GM12878 (cell line): ENCODE measurements at regions not wholly inside any gene's neighbourhood (a gene's known extent, or its start where the extent isn't known, plus 50 kb on each side); places are given as distances from the start of the nearest gene placed in this dataset.

Source experiments
- ATAC-seq: fragments of 200-7000 bp; cut with Tn5 transposase; 3 replicates; pipeline ENCODE4 v1.9.1; 2020; ENCODE audit warnings: mild to moderate bottlenecking, moderate library complexity
- BruUV-seq: library from RNA; stranded (reverse); fragments of 400-500 nt; replicated peaks from 2 replicates; lab custom pipeline; 2021; lab: Mats Ljungman, UMichigan
- CTCF ChIA-PET: fragments of 300-600 bp; sonication (Branson Sonifier 250); formaldehyde crosslinking; extraction: SDS; loops from one replicate; lab custom pipeline; 2021; ENCODE audit warnings: inconsistent platforms; lab: Yijun Ruan, JAX
- POLR2A ChIA-PET: fragments of 350-600 bp; formaldehyde crosslinking; extraction: SDS; loops from one replicate; lab custom pipeline; 2021; ENCODE audit warnings: inconsistent platforms; lab: Charles Lee
- RAD21 ChIA-PET: fragments of 300-600 bp; sonication (Branson Sonifier 250); formaldehyde crosslinking; loops from one replicate; lab custom pipeline; 2023; ENCODE audit warnings: antibody characterized with exemption; ENCODE audit not compliant: unreplicated experiment; lab: Charles Lee
- SMC1A ChIA-PET: fragments of 300-600 bp; sonication (Branson Sonifier 250); formaldehyde crosslinking; loops from one replicate; lab custom pipeline; 2023; ENCODE audit not compliant: unreplicated experiment, uncharacterized antibody; lab: Charles Lee
- DNase-seq: peaks from one replicate; pipeline ENCODE4 v3.0.0-alpha.2; 2011; ENCODE audit warnings: low read depth, low spot score
- FAIRE-seq: peaks from 3 replicates; lab custom pipeline; 2011; peaks lifted over from hg19 to GRCh38; lab: Jason Lieb, UNC
- H2AFZ ChIP-seq: 2 replicates; pipeline ENCODE4 v1.6.0; 2011; ENCODE audit warnings: low read depth, low read length, control low read depth; ENCODE audit not compliant: control insufficient read depth
- H3K27ac ChIP-seq: 2 replicates; pipeline ENCODE4 v1.5.1; 2011; ENCODE audit warnings: control low read depth; ENCODE audit not compliant: control insufficient read depth, insufficient read depth
- H3K27me3 ChIP-seq, 2 experiments: replicated peaks in 1 of 2; 2 replicates each; pipeline versions ENCODE4 v1.6.0 to v1.6.1; 2011; ENCODE audit warnings: low read length in 1 of 2; ENCODE audit not compliant: control insufficient read depth in 2 of 2, insufficient read depth in 2 of 2
- H3K36me3 ChIP-seq, 2 experiments: 2 replicates each; pipeline ENCODE4 v1.5.1; 2011; ENCODE audit warnings: low read length in 1 of 2; ENCODE audit not compliant: control insufficient read depth in 2 of 2, insufficient read depth in 2 of 2
- H3K4me1 ChIP-seq: 2 replicates; pipeline ENCODE4 v1.6.1; 2011; ENCODE audit warnings: mild to moderate bottlenecking, low read length, moderate library complexity, mixed read lengths; ENCODE audit not compliant: control insufficient read depth, insufficient read depth
- H3K4me2 ChIP-seq: 2 replicates; pipeline ENCODE4 v1.6.0; 2011; ENCODE audit warnings: control low read depth; ENCODE audit not compliant: control insufficient read depth, insufficient read depth
- H3K4me3 ChIP-seq: fragments of 200-600 bp; sonication (generic); 2 replicates; pipeline ENCODE4 v1.5.1; 2016
- H3K79me2 ChIP-seq: 2 replicates; pipeline ENCODE4 v1.6.0; 2011; ENCODE audit warnings: low read length; ENCODE audit not compliant: control insufficient read depth, insufficient read depth
- H3K9ac ChIP-seq: 2 replicates; pipeline ENCODE4 v1.8.0; 2011; ENCODE audit warnings: low read length, control low read depth, mixed read lengths; ENCODE audit not compliant: control insufficient read depth, insufficient read depth
- H3K9me3 ChIP-seq: replicated peaks from 3 replicates; pipeline ENCODE4 v1.5.1; 2011; ENCODE audit warnings: mild to moderate bottlenecking, low read length; ENCODE audit not compliant: control insufficient read depth, insufficient read depth
- H4K20me1 ChIP-seq: 2 replicates; pipeline ENCODE4 v1.6.0; 2011; ENCODE audit not compliant: control insufficient read depth, insufficient read depth
- ATF3 ChIP-seq: IDR thresholded peaks from 2 replicates; pipeline ENCODE4 v1.6.1; 2011; ENCODE audit warnings: low read depth, mild to moderate bottlenecking, low read length, moderate library complexity, borderline replicate concordance; ENCODE audit errors: extremely low read depth
- CBX5 ChIP-seq: sonication (generic); IDR thresholded peaks from 2 replicates; pipeline ENCODE4 v1.6.1; 2016; ENCODE audit warnings: low read depth, moderate library complexity, mild to moderate bottlenecking, inconsistent platforms
- CREB1 ChIP-seq: IDR thresholded peaks from 2 replicates; pipeline ENCODE4 v1.6.1; 2012; ENCODE audit warnings: low read depth, mild to moderate bottlenecking, inconsistent platforms
- HDAC6 ChIP-seq: fragments of 200-600 bp; sonication (generic); IDR thresholded peaks from one replicate; pipeline ENCODE4 v1.8.0; 2017; ENCODE audit warnings: antibody characterized with exemption; ENCODE audit not compliant: unreplicated experiment
- HSF1 ChIP-seq: fragments of 150-350 bp; IDR thresholded peaks from 2 replicates; pipeline ENCODE4 v1.6.1; 2014; ENCODE audit warnings: mild to moderate bottlenecking, low read depth, low read length
- MLLT1 ChIP-seq: fragments of 450-650 bp; IDR thresholded peaks from 2 replicates; pipeline ENCODE4 v1.6.1; 2016; ENCODE audit warnings: mild to moderate bottlenecking
- NR2C1 ChIP-seq: fragments of 450-650 bp; IDR thresholded peaks from 2 replicates; pipeline ENCODE4 v1.6.1; 2017; ENCODE audit warnings: antibody characterized with exemption, mild to moderate bottlenecking, moderate library complexity
- PAX8 ChIP-seq: fragments of 450-650 bp; IDR thresholded peaks from 2 replicates; pipeline ENCODE4 v1.6.1; 2017; ENCODE audit warnings: mild to moderate bottlenecking, moderate library complexity
- SPI1 ChIP-seq: IDR thresholded peaks from 2 replicates; pipeline ENCODE4 v1.6.1; 2011; ENCODE audit warnings: low read depth, mild to moderate bottlenecking, low read length, moderate library complexity, borderline replicate concordance; ENCODE audit not compliant: insufficient read depth
- STAT1 ChIP-seq: fragments of 450-650 bp; conservative IDR thresholded peaks from 2 replicates; pipeline ENCODE4 v1.6.1; 2014; ENCODE audit warnings: antibody characterized with exemption, mild to moderate bottlenecking
- TAF1 ChIP-seq: IDR thresholded peaks from 2 replicates; pipeline ENCODE4 v1.6.1; 2011; ENCODE audit warnings: mild to moderate bottlenecking, low read depth, low read length, borderline replicate concordance
- ZNF217 ChIP-seq: fragments of 450-650 bp; IDR thresholded peaks from 2 replicates; pipeline ENCODE4 v1.6.1; 2017; ENCODE audit warnings: antibody characterized with exemption, mild to moderate bottlenecking
- WGBS: methylation state at CpG from one replicate; pipeline ENCODE4 v1.1.6; 2016; ENCODE audit warnings: low lambda C conversion rate; ENCODE audit not compliant: insufficient replicate concordance, insufficient coverage; ENCODE audit errors: missing lambda C conversion rate; 5-methylcytosine and 5-hydroxymethylcytosine counted together
- in situ Hi-C: fragments of 300-500 bp; cut with MboI; formaldehyde crosslinking; loops from 9 replicates; pipeline ENCODE4 v1.14.3; 2018; ENCODE audit warnings: mixed read lengths
- intact Hi-C: fragments of 100-400 bp; cut with micrococcal nuclease; formaldehyde crosslinking; loops from one replicate; pipeline ENCODE4 v1.14.2; 2022; ENCODE audit not compliant: unreplicated experiment

GRCh38 chr3:31409866-31410265 lies 122.9 kb upstream of the STT3B start (continued):
- TF ChIP-seq ZNF217 (no peak), TAF1 (no peak), STAT1 (no peak)

GRCh38 chr3:31410411-31410810 lies 122.3 kb upstream of the STT3B start:
- CTCF ChIA-PET = interaction anchor here (0.7 kb wide), 1 partner anchor 1717 kb away, joined by 3 read pairs; no protein-coding TSS in a partner anchor
- no peak overlapping the region for H3K4me3 ChIP-seq
- no peak overlapping the region for H3K27ac ChIP-seq
- H2AFZ ChIP-seq = no peak overlapping the region
- H3K9ac ChIP-seq = no peak overlapping the region
- intact Hi-C loops (no loop called here), in situ Hi-C loops (no loop called here)
- no peaks in the 10 kb centered on the region for H4K20me1 ChIP-seq
- H3K36me3 ChIP-seq = no peaks in the 10 kb centered on the region
- TF ChIP-seq MLLT1 = no peak
- no peak for TF ChIP-seq HDAC6
- no peak for TF ChIP-seq HSF1
- no peak for TF ChIP-seq NR2C1
- TF ChIP-seq PAX8 = no peak
- no peak for TF ChIP-seq CREB1
- TF ChIP-seq ATF3 = no peak
- TF ChIP-seq CBX5 = no peak
- TF ChIP-seq SPI1 = no peak
- no peaks in the 10 kb centered on the region for H3K4me1 ChIP-seq
- SMC1A ChIA-PET = interaction anchor here (1.2 kb wide), 1 partner anchor 9 kb away, joined by 3 read pairs; no protein-coding TSS in a partner anchor
- no peak for DNase-seq
- no peaks in the 10 kb centered on the region for H3K9me3 ChIP-seq
- BruUV-seq = no TSS peak
- no peak overlapping the region for H3K4me2 ChIP-seq
- H3K79me2 ChIP-seq = no peaks in the 10 kb centered on the region
- WGBS = 14% methylated on average over 3 of the region's 3 CpGs
- RAD21 ChIA-PET = no interaction called here
- FAIRE-seq = no peak
- no peak for ATAC-seq
- POLR2A ChIA-PET = no interaction called here
- no peaks in the 10 kb centered on the region for H3K27me3 ChIP-seq
